CD8-positive, alpha-beta memory T cell (primary cell): ENCODE measurements at regions not wholly inside any gene's neighbourhood (a gene's known extent, or its start where the extent isn't known, plus 50 kb on each side); places are given as distances from the start of the nearest gene placed in this dataset.

Experiments
- CTCF ChIA-PET: fragments of 350-600 bp; sonication (Branson Sonifier 250); formaldehyde crosslinking; loops from one replicate; lab custom pipeline; 2021; ENCODE audit warnings: antibody characterized with exemption; lab: Charles Lee
- POLR2A ChIA-PET: fragments of 350-600 bp; sonication (Branson Sonifier 250); formaldehyde crosslinking; loops from one replicate; lab custom pipeline; 2021; ENCODE audit warnings: antibody characterized with exemption; lab: Charles Lee
- DNase-seq, 5 donors: peaks; one replicate each; pipeline versions ENCODE4 v3.0.0 to v3.0.0-alpha.2; 2020 to 2022; ENCODE audit warnings: mixed read lengths in 1 of 5
- H3K27ac ChIP-seq: one replicate; pipeline ENCODE4 v1.7.0; 2013; ENCODE audit warnings: low read depth, mild to moderate bottlenecking, low read length, moderate library complexity
- H3K27me3 ChIP-seq: 2 replicates; pipeline ENCODE4 v1.7.0; 2013; ENCODE audit warnings: low read length, mild to moderate bottlenecking; ENCODE audit not compliant: insufficient read depth, poor library complexity, severe bottlenecking
- H3K36me3 ChIP-seq: 2 replicates; pipeline ENCODE4 v1.7.0; 2013; ENCODE audit warnings: mild to moderate bottlenecking, low read length, moderate library complexity; ENCODE audit not compliant: insufficient read depth
- H3K4me1 ChIP-seq: 2 replicates; pipeline ENCODE4 v1.7.0; 2013; ENCODE audit warnings: mild to moderate bottlenecking, low read length, moderate library complexity; ENCODE audit not compliant: insufficient read depth
- H3K4me3 ChIP-seq: 2 replicates; pipeline ENCODE4 v1.7.0; 2013; ENCODE audit warnings: mild to moderate bottlenecking, low read length
- H3K9me3 ChIP-seq: 2 replicates; pipeline ENCODE4 v1.7.0; 2013; ENCODE audit warnings: mild to moderate bottlenecking, low read length
- H3K27ac Mint-ChIP-seq, 8 donors: one replicate each; pipeline ENCODE4 v1.8.0; 2020 to 2021; ENCODE audit warnings: mixed read lengths in 8 of 8, mild to moderate bottlenecking in 6 of 8, inconsistent platforms in 3 of 8, moderate library complexity in 3 of 8
- H3K27me3 Mint-ChIP-seq, 2 donors: one replicate each; pipeline ENCODE4 v1.8.0; 2020 to 2021; ENCODE audit warnings: mixed read lengths in 2 of 2, mild to moderate bottlenecking in 1 of 2, moderate library complexity in 1 of 2
- H3K36me3 Mint-ChIP-seq, 3 donors: one replicate each; pipeline ENCODE4 v1.8.0; 2020 to 2021; ENCODE audit warnings: mixed read lengths in 3 of 3, inconsistent platforms in 1 of 3, mild to moderate bottlenecking in 1 of 3
- H3K4me1 Mint-ChIP-seq, 3 donors: one replicate each; pipeline ENCODE4 v1.8.0; 2020 to 2021; ENCODE audit warnings: mixed read lengths in 3 of 3, inconsistent platforms in 1 of 3, mild to moderate bottlenecking in 1 of 3
- H3K4me3 Mint-ChIP-seq, 7 donors: one replicate each; pipeline ENCODE4 v1.8.0; 2020 to 2021; ENCODE audit warnings: mixed read lengths in 7 of 7, mild to moderate bottlenecking in 6 of 7, moderate library complexity in 4 of 7, inconsistent platforms in 2 of 7
- H3K9me3 Mint-ChIP-seq, 5 donors: one replicate each; pipeline ENCODE4 v1.8.0; 2020 to 2022; ENCODE audit warnings: mixed read lengths in 5 of 5, mild to moderate bottlenecking in 3 of 5, moderate library complexity in 2 of 5, inconsistent platforms in 1 of 5

- H3K4me1 ChIP-seq, result no peaks in the 10 kb centered on the region
- Mint-ChIP-seq H3K27me3 (peaks cover 0 to 1% of the 10 kb centered on the region in 2 donors), H3K9me3 (peaks cover 0 to 2% (median 0%) of the 10 kb centered on the region in 5 donors), H3K4me3 (no peak overlapping the region), H3K4me1 (no peaks in the 10 kb centered on the region), H3K36me3 (no peaks in the 10 kb centered on the region), H3K27ac (no peak overlapping the region)
- no peaks in the 10 kb centered on the region for H3K27me3 ChIP-seq
- no peaks in the 10 kb centered on the region for H3K9me3 ChIP-seq
- H3K27ac ChIP-seq, result no peak overlapping the region
- ChIA-PET POLR2A (no interaction called here), CTCF (no interaction called here)
- H3K4me3 ChIP-seq, result no peak overlapping the region
- DNase-seq, result no peak
- H3K36me3 ChIP-seq, result no peaks in the 10 kb centered on the region
Observed at GRCh38 chr13:80572308-80572922, 231.5 kb upstream of the SPRY2 start.

GRCh38 chr13:80571346-80572307 is 230.7 kb upstream of the SPRY2 start:
- H3K4me3 ChIP-seq, result no peak overlapping the region
- H3K9me3 Mint-ChIP-seq, result peaks cover 0 to 2% (median 0%) of the 10 kb centered on the region in 5 donors
- H3K4me1 ChIP-seq, result no peaks in the 10 kb centered on the region
- no peak for DNase-seq
- H3K9me3 ChIP-seq, result no peaks in the 10 kb centered on the region
- H3K36me3 ChIP-seq, result no peaks in the 10 kb centered on the region
- H3K27me3 ChIP-seq, result no peaks in the 10 kb centered on the region
- H3K36me3 Mint-ChIP-seq, result no peaks in the 10 kb centered on the region
- no peak overlapping the region for H3K27ac Mint-ChIP-seq
- peaks cover 0 to 1% of the 10 kb centered on the region in 2 donors for H3K27me3 Mint-ChIP-seq
- POLR2A ChIA-PET, result no interaction called here
- H3K4me3 Mint-ChIP-seq, result no peak overlapping the region
- CTCF ChIA-PET, result no interaction called here
- no peaks in the 10 kb centered on the region for H3K4me1 Mint-ChIP-seq
- H3K27ac ChIP-seq, result no peak overlapping the region

- Mint-ChIP-seq H3K9me3 (peaks cover 0 to 7% (median 0%) of the 10 kb centered on the region in 5 donors), H3K4me1 (peaks cover 2 to 9% (median 8%) of the 10 kb centered on the region in 3 donors), H3K27me3 (no peaks in the 10 kb centered on the region), H3K4me3 (peak overlapping the region in 3 of 7 donors; percentile 20 to 61 (median 20)), H3K27ac (peak overlapping the region in 3 of 8 donors; percentile 12 to 55 (median 47)), H3K36me3 (no peaks in the 10 kb centered on the region)
- Histone ChIP-seq H3K4me3 (no peak overlapping the region), H3K36me3 (no peaks in the 10 kb centered on the region), H3K9me3 (no peaks in the 10 kb centered on the region), H3K27me3 (no peaks in the 10 kb centered on the region), H3K27ac (no peak overlapping the region), H3K4me1 (no peaks in the 10 kb centered on the region)
- DNase-seq, result no peak
- ChIA-PET CTCF (no interaction called here), POLR2A (no interaction called here)
Observed at GRCh38 chr13:80563439-80563838, 222.5 kb upstream of the SPRY2 start.

- H3K4me3 ChIP-seq, result no peak overlapping the region
- POLR2A ChIA-PET, result no interaction called here
- no peaks in the 10 kb centered on the region for H3K4me1 ChIP-seq
- no peak for DNase-seq
- no peaks in the 10 kb centered on the region for H3K36me3 ChIP-seq
- H3K27me3 Mint-ChIP-seq, result no peaks in the 10 kb centered on the region
- peaks cover 2 to 9% (median 8%) of the 10 kb centered on the region in 3 donors for H3K4me1 Mint-ChIP-seq
- no peaks in the 10 kb centered on the region for H3K9me3 ChIP-seq
- no peak overlapping the region for H3K27ac ChIP-seq
- peaks cover 0 to 7% (median 0%) of the 10 kb centered on the region in 5 donors for H3K9me3 Mint-ChIP-seq
- H3K36me3 Mint-ChIP-seq, result no peaks in the 10 kb centered on the region
- no peak overlapping the region for H3K27ac Mint-ChIP-seq
- no peaks in the 10 kb centered on the region for H3K27me3 ChIP-seq
- peak overlapping the region in 3 of 7 donors; percentile 0 to 65 (median 36) for H3K4me3 Mint-ChIP-seq
- CTCF ChIA-PET, result no interaction called here
Observed at GRCh38 chr13:80562433-80563156, 221.7 kb upstream of the SPRY2 start.

GRCh38 chr13:80560609-80561008 is 219.7 kb upstream of the SPRY2 start:
- Mint-ChIP-seq H3K9me3 (peaks cover 0 to 10% (median 0%) of the 10 kb centered on the region in 5 donors), H3K27me3 (no peaks in the 10 kb centered on the region), H3K27ac (no peak overlapping the region), H3K4me3 (no peak overlapping the region), H3K36me3 (no peaks in the 10 kb centered on the region), H3K4me1 (peaks cover 2 to 9% (median 8%) of the 10 kb centered on the region in 3 donors)
- no peak overlapping the region for H3K27ac ChIP-seq
- H3K36me3 ChIP-seq, result no peaks in the 10 kb centered on the region
- POLR2A ChIA-PET, result no interaction called here
- CTCF ChIA-PET, result no interaction called here
- no peaks in the 10 kb centered on the region for H3K27me3 ChIP-seq
- DNase-seq, result no peak
- H3K9me3 ChIP-seq, result no peaks in the 10 kb centered on the region
- H3K4me3 ChIP-seq, result no peak overlapping the region
- no peaks in the 10 kb centered on the region for H3K4me1 ChIP-seq

GRCh38 chr13:80559944-80560343 is 219.0 kb upstream of the SPRY2 start:
- DNase-seq, result no peak
- Histone ChIP-seq H3K36me3 (no peaks in the 10 kb centered on the region), H3K4me3 (no peak overlapping the region), H3K27me3 (no peaks in the 10 kb centered on the region), H3K27ac (no peak overlapping the region), H3K9me3 (no peaks in the 10 kb centered on the region), H3K4me1 (no peaks in the 10 kb centered on the region)
- Mint-ChIP-seq H3K9me3 (peaks cover 0 to 10% (median 0%) of the 10 kb centered on the region in 5 donors), H3K4me3 (no peak overlapping the region), H3K36me3 (no peaks in the 10 kb centered on the region), H3K4me1 (peaks cover 2 to 9% (median 8%) of the 10 kb centered on the region in 3 donors), H3K27me3 (no peaks in the 10 kb centered on the region), H3K27ac (no peak overlapping the region)
- ChIA-PET POLR2A (no interaction called here), CTCF (no interaction called here)

GRCh38 chr13:80558074-80558473 is 217.1 kb upstream of the SPRY2 start:
- no peak overlapping the region for H3K27ac ChIP-seq
- ChIA-PET CTCF (no interaction called here), POLR2A (no interaction called here)
- no peaks in the 10 kb centered on the region for H3K9me3 ChIP-seq
- no peak overlapping the region for H3K4me3 Mint-ChIP-seq
- peaks cover 0 to 1% (median 0%) of the 10 kb centered on the region in 3 donors for H3K4me1 Mint-ChIP-seq
- H3K36me3 Mint-ChIP-seq, result no peaks in the 10 kb centered on the region
- H3K27me3 Mint-ChIP-seq, result no peaks in the 10 kb centered on the region
- peaks cover 0 to 10% (median 0%) of the 10 kb centered on the region in 5 donors for H3K9me3 Mint-ChIP-seq
- H3K4me1 ChIP-seq, result no peaks in the 10 kb centered on the region
- no peak for DNase-seq
- no peaks in the 10 kb centered on the region for H3K27me3 ChIP-seq
- peak overlapping the region in 1 of 8 donors; percentile 61 for H3K27ac Mint-ChIP-seq
- H3K36me3 ChIP-seq, result no peaks in the 10 kb centered on the region
- no peak overlapping the region for H3K4me3 ChIP-seq
